Bronchial epithelial cell (primary cell): ENCODE measurements at regions not wholly inside any gene's neighbourhood (a gene's known extent, or its start where the extent isn't known, plus 50 kb on each side); places are given as distances from the start of the nearest gene placed in this dataset.

Source experiments
- DNase-seq: peaks from one replicate; pipeline ENCODE4 v3.0.0-alpha.2; 2010; ENCODE audit warnings: low read depth
- FAIRE-seq: peaks from 2 replicates; lab custom pipeline; 2011; peaks lifted over from hg19 to GRCh38; lab: Jason Lieb, UNC
- H3K27me3 ChIP-seq: 2 replicates; pipeline ENCODE4 v1.5.1; 2011; ENCODE audit warnings: low read length; ENCODE audit not compliant: control insufficient read depth, insufficient read depth
- H3K36me3 ChIP-seq: 2 replicates; pipeline ENCODE4 v1.5.1; 2011; ENCODE audit warnings: low read length; ENCODE audit not compliant: control insufficient read depth, insufficient read depth
- H3K4me3 ChIP-seq: 2 replicates; pipeline ENCODE4 v1.5.1; 2011; ENCODE audit warnings: mild to moderate bottlenecking, low read depth, low read length, control low read depth
- CTCF ChIP-seq: IDR thresholded peaks from 2 replicates; pipeline ENCODE4 v1.5.1; 2011; ENCODE audit warnings: mild to moderate bottlenecking, moderate library complexity, low read length, control low read depth, inconsistent platforms; ENCODE audit not compliant: insufficient read depth, severe bottlenecking

- DNase-seq: no peak
- no peak for TF ChIP-seq CTCF
- Histone ChIP-seq H3K4me3 (no peak overlapping the region), H3K36me3 (no peaks in the 10 kb centered on the region), H3K27me3 (peaks cover 7% of the 10 kb centered on the region)
- no peak for FAIRE-seq
These were observed 393.8 kb downstream of the SHQ1 start for GRCh38 chr3:72454441-72454840.

- DNase-seq (no peak), FAIRE-seq (no peak)
- TF ChIP-seq CTCF: no peak
- H3K36me3 ChIP-seq: no peaks in the 10 kb centered on the region
- peaks cover 7% of the 10 kb centered on the region for H3K27me3 ChIP-seq
- no peak overlapping the region for H3K4me3 ChIP-seq
These were observed 394.5 kb downstream of the SHQ1 start for GRCh38 chr3:72453706-72454105.

DNA sequence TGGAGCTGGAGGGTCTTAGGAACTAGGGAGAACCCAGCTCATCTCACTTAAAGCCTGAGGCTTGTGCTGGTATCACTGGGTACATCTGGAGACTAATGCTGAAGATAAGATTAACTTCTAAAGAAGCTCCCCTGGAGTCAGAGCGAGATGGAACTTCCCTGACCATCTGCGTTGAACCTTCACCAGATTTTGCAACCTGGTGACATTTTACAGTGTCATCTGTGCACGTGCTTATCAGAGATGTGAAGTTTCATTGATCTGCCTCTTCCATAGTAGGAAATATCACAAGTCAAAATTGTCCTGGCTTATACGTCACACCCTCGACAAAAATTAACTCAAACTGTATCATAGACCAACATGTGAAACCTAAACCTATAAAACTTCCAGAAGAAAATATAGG lies 395.5 kb downstream of the SHQ1 start:
- FAIRE-seq: no peak
- Histone ChIP-seq H3K27me3 (peaks cover 7% of the 10 kb centered on the region), H3K36me3 (no peaks in the 10 kb centered on the region), H3K4me3 (no peak overlapping the region)
- no peak for TF ChIP-seq CTCF
- DNase-seq: no peak

- no peak for TF ChIP-seq CTCF
- FAIRE-seq: no peak
- H3K27me3 ChIP-seq: peaks cover 7% of the 10 kb centered on the region
These were observed 396.4 kb downstream of the SHQ1 start for GRCh38 chr3:72451841-72452240.

GRCh38 chr3:72449551-72449950 lies 398.7 kb downstream of the SHQ1 start:
- Histone ChIP-seq H3K27me3 (peaks cover 7% of the 10 kb centered on the region), H3K4me3 (no peak overlapping the region), H3K36me3 (no peaks in the 10 kb centered on the region)
- DNase-seq (no peak), FAIRE-seq (no peak)
- no peak for TF ChIP-seq CTCF

More at GRCh38 chr3:72451841-72452240, 396.4 kb downstream of the SHQ1 start:
- DNase-seq: no peak
- H3K36me3 ChIP-seq: no peaks in the 10 kb centered on the region
- H3K4me3 ChIP-seq: no peak overlapping the region

DNA sequence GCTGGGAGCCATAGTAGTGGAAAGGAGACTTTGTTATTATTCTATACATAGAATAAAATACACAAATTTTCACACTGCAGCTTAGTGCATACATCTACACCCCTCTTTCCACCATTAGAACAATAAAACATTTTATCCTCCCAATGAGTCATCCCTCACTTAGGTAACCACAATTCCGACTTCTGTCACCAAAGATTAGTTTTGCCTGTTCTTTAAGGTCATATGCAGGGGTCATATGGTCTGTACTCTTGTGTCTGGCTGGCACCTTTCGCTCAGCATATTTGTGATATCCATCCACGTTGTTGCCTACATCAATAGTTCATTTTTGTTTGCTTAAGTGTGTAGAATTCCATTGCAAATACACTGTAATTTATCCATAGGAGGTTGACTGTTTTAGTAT lies 399.4 kb downstream of the SHQ1 start:
- no peak for TF ChIP-seq CTCF
- FAIRE-seq (no peak), DNase-seq (peak; percentile 44)
- peaks cover 7% of the 10 kb centered on the region for H3K27me3 ChIP-seq
- no peak overlapping the region for H3K4me3 ChIP-seq
- no peaks in the 10 kb centered on the region for H3K36me3 ChIP-seq
